OCI-LY3 (cell line): ENCODE measurements at regions not wholly inside any gene's neighbourhood (a gene's known extent, or its start where the extent isn't known, plus 50 kb on each side); places are given as distances from the start of the nearest gene placed in this dataset.
"Not testable (repeated sequence)": the region's sequence is repeated elsewhere in the genome, so short reads cannot be mapped to it uniquely, and the experiment has no call there.

Experiments used
- H2AFZ ChIP-seq: fragments of 200-600, 300-600 bp; shearing (Covaris generic); 2 replicates; pipeline ENCODE4 v1.6.0; 2014; ENCODE audit warnings: antibody characterized with exemption, low read depth, low read length
- H3K27ac ChIP-seq: fragments of 200-600, 300-600 bp; sonication (generic); 2 replicates; pipeline ENCODE4 v1.5.1; 2014; ENCODE audit warnings: mild to moderate bottlenecking, low read length, moderate library complexity, mixed read lengths
- H3K27me3 ChIP-seq: fragments of 200-600, 300-600 bp; sonication (generic); 2 replicates; pipeline ENCODE4 v1.6.1; 2014; ENCODE audit warnings: low read depth, low read length, mixed read lengths
- H3K36me3 ChIP-seq: fragments of 200-600, 300-600 bp; sonication (generic); replicated peaks from 2 replicates; pipeline ENCODE3; 2014; ENCODE audit warnings: low read depth, low read length, mixed read lengths
- H3K4me1 ChIP-seq: fragments of 300-600, 200-600 bp; sonication (generic); 2 replicates; pipeline ENCODE4 v1.6.1; 2014; ENCODE audit warnings: low read length, mixed read lengths
- H3K4me2 ChIP-seq: fragments of 200-600, 300-600 bp; sonication (generic); 2 replicates; pipeline ENCODE4 v1.6.1; 2014; ENCODE audit warnings: low read length, mixed read lengths
- H3K4me3 ChIP-seq: fragments of 300-600, 200-600 bp; sonication (generic); 2 replicates; pipeline ENCODE4 v1.5.1; 2014; ENCODE audit warnings: antibody characterized with exemption, mild to moderate bottlenecking, low read length, moderate library complexity
- H3K79me2 ChIP-seq: fragments of 300-600, 200-600 bp; shearing (Covaris generic); 2 replicates; pipeline ENCODE4 v1.6.1; 2014; ENCODE audit warnings: mild to moderate bottlenecking, low read length, mixed read lengths
- H3K9ac ChIP-seq: fragments of 300-600, 200-600 bp; shearing (Covaris generic); 2 replicates; pipeline ENCODE4 v1.6.0; 2014; ENCODE audit warnings: mild to moderate bottlenecking, low read length, moderate library complexity
- H3K9me3 ChIP-seq: fragments of 200-600, 300-600 bp; shearing (Covaris generic); 2 replicates; pipeline ENCODE4 v1.6.1; 2014; ENCODE audit warnings: low read length, mixed read lengths; ENCODE audit not compliant: insufficient read depth
- H4K20me1 ChIP-seq: fragments of 200-600, 300-600 bp; sonication (generic); 2 replicates; pipeline ENCODE4 v1.6.1; 2016; ENCODE audit warnings: low read length, mixed read lengths; ENCODE audit not compliant: insufficient read depth
- CTCF ChIP-seq: fragments of 200-600, 300-600 bp; sonication (generic); IDR thresholded peaks from 2 replicates; pipeline ENCODE4 v1.5.1; 2014; ENCODE audit warnings: antibody characterized with exemption, low read length, low read depth
- EZH2phosphoT487 ChIP-seq: fragments of 200-600 bp; shearing (Covaris generic); IDR thresholded peaks from 2 replicates; pipeline ENCODE4 v1.6.1; 2018; ENCODE audit warnings: antibody characterized with exemption, mixed run types, low read depth

DNA sequence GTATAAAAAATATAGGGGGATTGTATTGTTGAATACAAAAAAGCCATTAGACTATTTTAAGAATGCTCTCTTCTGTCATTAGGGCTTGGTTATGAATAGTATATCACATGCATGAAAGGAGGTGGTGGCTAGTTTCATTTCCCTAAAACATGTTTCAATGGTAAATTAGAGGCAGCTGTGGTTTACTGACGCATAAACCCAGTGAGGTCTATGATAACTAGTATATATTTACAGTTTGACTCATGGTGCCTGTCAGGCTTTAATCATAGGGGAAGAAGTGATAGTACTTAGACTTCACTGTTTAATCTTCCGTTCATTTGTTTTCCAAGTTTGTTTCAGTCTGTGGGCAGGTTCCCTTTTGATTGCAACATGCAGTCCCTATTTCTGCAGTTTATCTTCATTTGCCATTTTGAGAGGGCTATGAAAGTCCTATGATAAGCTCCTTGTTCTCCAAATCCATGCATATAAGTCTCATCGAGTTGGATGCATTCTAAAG lies 55.1 kb upstream of the MAP4K3 start:
- Histone ChIP-seq H3K36me3 (no peaks in the 10 kb centered on the region), H3K79me2 (no peaks in the 10 kb centered on the region), H3K27ac (peak overlapping the region; percentile 11; the same call in 1 of the 2 replicates), H4K20me1 (peaks cover 48% of the 10 kb centered on the region), H3K9ac (no peak overlapping the region), H3K4me2 (peak overlapping the region; percentile 64), H3K4me3 (peak overlapping the region; percentile 38), H2AFZ (no peak overlapping the region), H3K9me3 (no peaks in the 10 kb centered on the region), H3K4me1 (peaks cover 23% of the 10 kb centered on the region), H3K27me3 (peaks cover 87% of the 10 kb centered on the region)
- TF ChIP-seq EZH2phosphoT487 (peak; percentile 99), CTCF (no peak)

GRCh38 chr2:39492716-39493115 lies 55.6 kb upstream of the MAP4K3 start:
- Histone ChIP-seq H2AFZ (no peak overlapping the region), H3K9ac (no peak overlapping the region), H3K4me3 (peak overlapping the region; percentile 38), H3K4me1 (peaks cover 23% of the 10 kb centered on the region), H3K79me2 (no peaks in the 10 kb centered on the region), H4K20me1 (peaks cover 48% of the 10 kb centered on the region), H3K36me3 (no peaks in the 10 kb centered on the region), H3K9me3 (no peaks in the 10 kb centered on the region), H3K27me3 (peaks cover 87% of the 10 kb centered on the region), H3K4me2 (peak overlapping the region; percentile 64), H3K27ac (peak overlapping the region; percentile 11; the same call in 1 of the 2 replicates)
- no peak for TF ChIP-seq CTCF
- TF ChIP-seq EZH2phosphoT487 = no peak

DNA sequence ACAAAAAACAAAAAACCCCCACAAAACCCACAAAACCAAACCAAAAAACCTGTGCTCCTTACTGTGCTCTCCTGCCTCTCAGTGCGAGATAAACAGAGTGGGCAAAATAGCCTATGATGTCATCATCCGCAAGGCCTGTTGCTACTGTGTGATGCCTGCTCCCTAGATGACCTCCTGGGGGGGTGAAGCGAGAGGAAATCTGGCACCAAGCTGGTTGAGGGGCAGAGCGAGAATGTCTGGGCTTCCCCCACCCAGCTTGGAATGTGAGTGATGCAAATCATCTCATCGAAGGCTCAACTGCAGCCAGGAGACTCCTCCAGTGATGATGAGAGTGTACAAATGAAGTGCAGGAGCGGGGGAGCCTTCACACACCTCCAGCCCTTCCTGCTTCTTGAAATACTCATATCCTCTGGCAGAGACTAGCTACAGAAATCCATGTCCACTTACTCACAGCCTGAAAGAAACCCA lies 57.7 kb upstream of the MAP4K3 start:
- no peak overlapping the region for H3K27ac ChIP-seq
- H3K4me3 ChIP-seq = no peak overlapping the region
- no peaks in the 10 kb centered on the region for H3K36me3 ChIP-seq
- no peak overlapping the region for H2AFZ ChIP-seq
- TF ChIP-seq CTCF = no peak
- TF ChIP-seq EZH2phosphoT487 = no peak
- no peak overlapping the region; the same call in 1 of the 2 replicates for H3K4me2 ChIP-seq
- no peaks in the 10 kb centered on the region for H3K9me3 ChIP-seq
- H3K9ac ChIP-seq = no peak overlapping the region
- H4K20me1 ChIP-seq = peaks cover 60% of the 10 kb centered on the region
- no peaks in the 10 kb centered on the region for H3K79me2 ChIP-seq
- H3K4me1 ChIP-seq = peaks cover 23% of the 10 kb centered on the region
- peaks cover 82% of the 10 kb centered on the region for H3K27me3 ChIP-seq

DNA sequence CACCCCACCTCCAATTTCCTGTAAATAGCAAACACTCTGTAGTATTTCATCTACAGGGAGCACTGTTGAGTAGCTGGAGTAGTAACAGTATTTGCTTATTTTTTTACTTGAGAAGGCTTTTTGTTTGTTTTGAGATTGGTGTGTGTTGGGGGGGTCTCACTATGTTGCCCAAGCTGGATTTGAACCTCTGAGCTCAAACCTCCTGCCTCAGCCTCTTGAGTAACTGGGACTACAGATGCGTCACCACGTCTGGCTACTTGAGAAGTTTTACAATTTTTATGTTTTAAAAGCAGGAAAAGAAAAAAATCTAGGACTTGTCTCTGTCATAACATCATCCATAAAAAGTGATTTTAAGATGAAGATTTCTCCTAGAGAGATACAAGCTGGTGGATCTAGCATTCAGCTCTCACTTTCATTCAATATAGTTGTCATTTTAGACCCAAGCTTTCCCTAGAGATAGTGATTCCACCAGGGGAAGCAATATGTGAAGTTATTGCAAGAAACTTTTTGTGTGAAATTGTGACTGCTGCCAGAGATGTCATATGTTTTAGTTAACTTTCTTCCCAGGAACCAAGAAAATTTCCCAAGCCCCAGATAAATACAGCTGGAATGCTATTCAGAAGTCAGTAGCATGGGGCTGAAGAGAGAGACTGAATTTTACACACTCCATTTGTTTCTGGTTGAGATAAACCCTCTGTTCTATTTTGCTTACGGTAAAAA lies 60.2 kb upstream of the MAP4K3 start:
- H3K4me1 ChIP-seq = peaks cover 15% of the 10 kb centered on the region
- H2AFZ ChIP-seq = no peak overlapping the region
- H3K9me3 ChIP-seq = no peaks in the 10 kb centered on the region
- no peaks in the 10 kb centered on the region for H3K79me2 ChIP-seq
- H3K4me3 ChIP-seq = no peak overlapping the region
- H3K9ac ChIP-seq = no peak overlapping the region
- peaks cover 81% of the 10 kb centered on the region for H3K27me3 ChIP-seq
- TF ChIP-seq EZH2phosphoT487 = no peak
- TF ChIP-seq CTCF = no peak
- no peak overlapping the region for H3K4me2 ChIP-seq
- H4K20me1 ChIP-seq = peaks cover 52% of the 10 kb centered on the region
- H3K27ac ChIP-seq = no peak overlapping the region
- H3K36me3 ChIP-seq = no peaks in the 10 kb centered on the region

DNA sequence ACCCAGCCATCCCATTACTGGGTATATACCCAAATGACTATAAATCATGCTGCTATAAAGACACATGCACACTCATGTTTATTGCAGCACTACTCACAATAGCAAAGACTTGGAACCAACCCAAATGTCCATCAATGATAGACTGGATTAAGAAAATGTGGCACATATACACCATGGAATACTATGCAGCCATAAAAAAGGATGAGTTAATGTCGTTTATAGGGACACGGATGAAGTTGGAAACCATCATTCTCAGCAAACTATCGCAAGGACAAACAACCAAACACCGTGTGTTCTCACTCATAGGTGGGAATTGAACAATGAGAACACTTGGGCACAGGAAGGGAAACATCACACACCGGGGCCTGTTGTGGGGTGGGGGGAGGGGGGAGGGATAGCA lies 61.1 kb upstream of the MAP4K3 start:
- not testable (repeated sequence) for H3K4me1 ChIP-seq, H3K9me3 ChIP-seq, H3K9ac ChIP-seq, H3K4me2 ChIP-seq, H2AFZ ChIP-seq, H3K36me3 ChIP-seq, H3K79me2 ChIP-seq, H3K27ac ChIP-seq, H3K4me3 ChIP-seq
- peaks cover 83% of the 10 kb centered on the region for H3K27me3 ChIP-seq
- peaks cover 44% of the 10 kb centered on the region for H4K20me1 ChIP-seq
